Vagina (tissue), 2 donors: ENCODE measurements at regions not wholly inside any gene's neighbourhood (a gene's known extent, or its start where the extent isn't known, plus 50 kb on each side); places are given as distances from the start of the nearest gene placed in this dataset.

Source experiments
- DNase-seq, 2 donors: peaks; one replicate each; pipeline ENCODE4 v3.0.0-alpha.2; 2017; ENCODE audit errors: extremely low spot score in 2 of 2
- H3K27ac ChIP-seq: fragments of 200-600 bp; sonication (generic); one replicate; pipeline ENCODE4 v1.5.1; 2019
- H3K27me3 ChIP-seq: fragments of 200-600 bp; sonication (generic); one replicate; pipeline ENCODE4 v1.5.1; 2019
- H3K36me3 ChIP-seq, 2 donors: fragments of 200-600 bp; sonication (generic); one replicate each; pipeline ENCODE4 v1.5.1; 2017 to 2019
- H3K4me1 ChIP-seq: fragments of 200-600 bp; sonication (generic); one replicate; pipeline ENCODE4 v1.5.1; 2019
- H3K4me3 ChIP-seq, 2 donors: fragments of 200-600 bp; sonication (generic); 1 replicate in 1 of 2; 2 replicates in 1 of 2; pipeline ENCODE4 v1.5.1; 2016 to 2019
- H3K9me3 ChIP-seq: fragments of 200-600 bp; sonication (generic); one replicate; pipeline ENCODE4 v1.5.1; 2019
- POLR2A ChIP-seq, 2 donors: fragments of 450-650 bp; IDR thresholded peaks; one replicate each; pipeline ENCODE4 v1.6.1; 2017; ENCODE audit warnings: antibody characterized with exemption in 2 of 2, mild to moderate bottlenecking in 2 of 2, moderate library complexity in 2 of 2
- POLR2AphosphoS5 ChIP-seq, 2 donors: sonication (generic); formaldehyde crosslinking; IDR thresholded peaks; one replicate each; pipeline ENCODE4 v1.9.0; 2017; ENCODE audit warnings: antibody characterized with exemption in 2 of 2, mild to moderate bottlenecking in 2 of 2, low read depth in 1 of 2; ENCODE audit not compliant: insufficient read depth in 1 of 2
- intact Hi-C: fragments of 100-400 bp; cut with DNase I; formaldehyde crosslinking; loops from one replicate; pipeline ENCODE4 v1.15.1; 2023
- TF ChIP-seq, protein P1 (sequence below), 3 experiments: fragments of 450-650 bp in 2 of 3; fragments of 200-600 bp in 1 of 3; sonication (generic) in 1 of 3; IDR thresholded peaks; one replicate each; pipeline ENCODE4 v1.5.1; 2017 to 2019; ENCODE audit warnings: antibody characterized with exemption in 3 of 3, mild to moderate bottlenecking in 2 of 3, moderate library complexity in 2 of 3

DNA sequence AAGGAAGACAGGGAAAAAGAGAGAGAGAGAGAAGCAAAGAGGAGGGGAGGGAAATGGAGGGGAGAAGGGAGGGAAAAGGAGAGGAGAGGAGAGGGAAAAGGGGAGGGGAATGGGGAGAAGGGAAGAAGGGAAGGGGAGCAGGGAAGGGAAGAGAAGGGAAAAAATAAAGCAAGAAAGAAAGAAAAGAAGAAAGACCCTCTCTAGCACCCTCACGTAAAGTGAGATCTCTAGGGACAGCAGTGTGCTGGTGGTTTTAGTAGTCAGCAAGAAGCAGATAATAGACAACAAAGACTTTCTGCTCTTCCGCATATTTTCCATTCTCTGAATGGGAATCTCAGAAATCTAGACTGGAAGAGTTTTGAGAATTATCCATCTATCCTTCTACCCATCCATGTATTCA lies 201.8 kb upstream of the RFC3 start:
- Histone ChIP-seq H3K9me3 (no peaks in the 10 kb centered on the region), H3K27ac (no peak overlapping the region), H3K27me3 (no peaks in the 10 kb centered on the region), H3K4me1 (no peaks in the 10 kb centered on the region), H3K36me3 (no peaks in the 10 kb centered on the region), H3K4me3 (no peak overlapping the region)
- TF ChIP-seq POLR2AphosphoS5 (IDR thresholded peaks at IDR 0.05; ENCODE audit: insufficient read depth in 1 of 2, low read depth in 1 of 2) (no peak), POLR2A (IDR thresholded peaks at IDR 0.05) (no peak)
- TF ChIP-seq, protein P1, sequence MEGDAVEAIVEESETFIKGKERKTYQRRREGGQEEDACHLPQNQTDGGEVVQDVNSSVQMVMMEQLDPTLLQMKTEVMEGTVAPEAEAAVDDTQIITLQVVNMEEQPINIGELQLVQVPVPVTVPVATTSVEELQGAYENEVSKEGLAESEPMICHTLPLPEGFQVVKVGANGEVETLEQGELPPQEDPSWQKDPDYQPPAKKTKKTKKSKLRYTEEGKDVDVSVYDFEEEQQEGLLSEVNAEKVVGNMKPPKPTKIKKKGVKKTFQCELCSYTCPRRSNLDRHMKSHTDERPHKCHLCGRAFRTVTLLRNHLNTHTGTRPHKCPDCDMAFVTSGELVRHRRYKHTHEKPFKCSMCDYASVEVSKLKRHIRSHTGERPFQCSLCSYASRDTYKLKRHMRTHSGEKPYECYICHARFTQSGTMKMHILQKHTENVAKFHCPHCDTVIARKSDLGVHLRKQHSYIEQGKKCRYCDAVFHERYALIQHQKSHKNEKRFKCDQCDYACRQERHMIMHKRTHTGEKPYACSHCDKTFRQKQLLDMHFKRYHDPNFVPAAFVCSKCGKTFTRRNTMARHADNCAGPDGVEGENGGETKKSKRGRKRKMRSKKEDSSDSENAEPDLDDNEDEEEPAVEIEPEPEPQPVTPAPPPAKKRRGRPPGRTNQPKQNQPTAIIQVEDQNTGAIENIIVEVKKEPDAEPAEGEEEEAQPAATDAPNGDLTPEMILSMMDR (IDR thresholded peaks at IDR 0.05) = no peak
- no peak for DNase-seq
- intact Hi-C loops = no loop called here

DNA sequence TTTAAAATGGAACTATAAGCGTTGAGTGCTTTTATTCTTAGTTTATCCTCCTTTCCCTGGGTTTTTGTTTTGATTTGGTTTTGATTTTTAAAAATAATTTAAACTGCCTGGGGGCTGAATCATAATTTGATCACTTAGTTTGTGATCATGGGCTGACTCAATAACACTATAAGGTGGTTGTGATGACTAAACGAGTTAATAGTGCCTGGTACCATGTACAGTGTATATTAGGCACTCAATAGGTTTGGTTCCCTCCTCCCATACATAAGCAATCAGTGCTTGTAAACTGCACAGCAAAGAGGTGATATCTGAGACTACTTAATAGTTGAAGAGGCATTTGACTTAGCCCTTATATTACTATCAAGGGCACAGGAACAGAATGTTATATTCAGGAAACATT lies 200.9 kb upstream of the RFC3 start:
- H3K4me3 ChIP-seq = no peak overlapping the region
- DNase-seq = no peak
- intact Hi-C loops = no loop called here
- H3K36me3 ChIP-seq = no peaks in the 10 kb centered on the region
- no peaks in the 10 kb centered on the region for H3K4me1 ChIP-seq
- no peak overlapping the region for H3K27ac ChIP-seq
- H3K9me3 ChIP-seq = no peaks in the 10 kb centered on the region
- TF ChIP-seq POLR2A (IDR thresholded peaks at IDR 0.05) = no peak
- TF ChIP-seq, protein P1 (IDR thresholded peaks at IDR 0.05) = no peak
- TF ChIP-seq POLR2AphosphoS5 (IDR thresholded peaks at IDR 0.05; ENCODE audit: insufficient read depth in 1 of 2, low read depth in 1 of 2) = no peak
- H3K27me3 ChIP-seq = no peaks in the 10 kb centered on the region

DNA sequence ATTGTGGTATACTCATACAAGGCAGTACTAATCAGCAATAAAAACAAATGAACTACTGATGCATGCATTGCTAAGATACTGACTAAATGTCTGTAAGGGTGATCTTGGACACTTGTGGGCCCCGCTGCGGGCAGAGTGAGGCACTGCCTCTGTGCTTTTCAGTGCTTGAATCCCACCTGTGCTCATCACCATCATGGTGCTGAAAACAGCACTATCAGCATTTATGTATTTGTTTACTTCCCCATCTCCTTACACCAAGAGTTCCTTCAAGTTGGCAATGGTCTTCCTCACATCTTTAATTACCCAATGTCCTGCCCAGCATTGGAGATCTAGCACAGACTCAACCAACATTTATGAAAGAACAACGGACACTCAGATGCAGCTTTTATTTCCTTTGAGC lies 193.7 kb upstream of the RFC3 start:
- H3K27ac ChIP-seq = no peak overlapping the region
- TF ChIP-seq POLR2AphosphoS5 (IDR thresholded peaks at IDR 0.05; ENCODE audit: insufficient read depth in 1 of 2, low read depth in 1 of 2) (no peak), POLR2A (IDR thresholded peaks at IDR 0.05) (no peak)
- TF ChIP-seq, protein P1 (IDR thresholded peaks at IDR 0.05) = no peak
- intact Hi-C loops = no loop called here
- no peak for DNase-seq
- no peaks in the 10 kb centered on the region for H3K36me3 ChIP-seq
- no peaks in the 10 kb centered on the region for H3K9me3 ChIP-seq
- no peaks in the 10 kb centered on the region for H3K4me1 ChIP-seq
- no peak overlapping the region for H3K4me3 ChIP-seq
- H3K27me3 ChIP-seq = no peaks in the 10 kb centered on the region

DNA sequence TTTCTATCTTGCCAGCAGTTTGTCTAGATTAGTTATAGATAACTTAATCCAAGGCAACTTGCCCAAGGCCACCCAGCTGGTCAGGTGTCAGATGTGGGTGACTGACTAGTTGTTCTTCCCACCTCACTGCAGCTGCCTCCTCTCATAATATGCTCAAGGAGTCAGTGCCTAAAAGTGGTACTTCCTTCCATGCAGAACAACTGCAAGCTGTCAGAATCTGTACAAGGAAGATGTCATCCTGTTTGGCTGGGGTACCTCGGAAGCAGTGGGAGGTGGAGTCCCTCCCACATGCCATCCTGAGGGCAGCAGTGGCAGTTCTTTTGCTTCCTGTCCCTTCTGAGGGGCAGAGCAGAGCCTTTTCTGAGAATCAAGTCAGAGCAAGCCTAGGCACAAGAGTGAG lies 193.2 kb upstream of the RFC3 start:
- Histone ChIP-seq H3K27me3 (no peaks in the 10 kb centered on the region), H3K4me1 (no peaks in the 10 kb centered on the region), H3K9me3 (no peaks in the 10 kb centered on the region), H3K4me3 (no peak overlapping the region), H3K36me3 (no peaks in the 10 kb centered on the region), H3K27ac (no peak overlapping the region)
- no peak for DNase-seq
- TF ChIP-seq, protein P1 (IDR thresholded peaks at IDR 0.05) = no peak
- TF ChIP-seq POLR2AphosphoS5 (IDR thresholded peaks at IDR 0.05; ENCODE audit: insufficient read depth in 1 of 2, low read depth in 1 of 2) = no peak
- no peak for TF ChIP-seq POLR2A (IDR thresholded peaks at IDR 0.05)
- intact Hi-C loops = no loop called here

DNA sequence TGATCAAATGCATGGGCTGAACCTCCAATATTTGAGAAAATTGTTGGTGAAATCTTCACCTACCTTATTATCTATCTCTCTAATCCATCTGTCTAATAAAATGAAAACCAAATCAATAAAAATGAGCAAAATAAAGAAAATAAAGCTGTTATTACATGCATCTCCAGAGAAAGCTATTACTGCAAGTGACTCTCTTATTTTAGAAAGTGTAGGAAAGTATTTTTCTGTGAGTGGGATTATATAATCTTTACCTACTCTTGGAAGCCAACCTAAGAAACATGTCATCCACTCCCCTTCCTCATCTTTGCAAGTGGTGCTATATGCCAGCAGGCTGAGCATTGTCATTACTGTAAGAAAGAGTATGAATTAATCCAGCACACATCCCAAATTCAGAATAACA lies 191.5 kb upstream of the RFC3 start:
- Histone ChIP-seq H3K36me3 (no peaks in the 10 kb centered on the region), H3K27me3 (no peaks in the 10 kb centered on the region), H3K9me3 (no peaks in the 10 kb centered on the region), H3K27ac (no peak overlapping the region), H3K4me1 (no peaks in the 10 kb centered on the region), H3K4me3 (no peak overlapping the region)
- intact Hi-C loops = no loop called here
- no peak for TF ChIP-seq POLR2A (IDR thresholded peaks at IDR 0.05)
- TF ChIP-seq, protein P1 (IDR thresholded peaks at IDR 0.05) = no peak
- TF ChIP-seq POLR2AphosphoS5 (IDR thresholded peaks at IDR 0.05; ENCODE audit: insufficient read depth in 1 of 2, low read depth in 1 of 2) = no peak
- DNase-seq = no peak
